Lung (tissue), 1 donor: ENCODE measurements at regions not wholly inside any gene's neighbourhood (a gene's known extent, or its start where the extent isn't known, plus 50 kb on each side); places are given as distances from the start of the nearest gene placed in this dataset. TPM values are rescaled to one million over a fixed set of nuclear protein-coding genes. Genes with fewer than 3 reads are reported as not detected.

Source experiments
- small RNA-seq: library from RNA; depleted of rRNA; stranded (forward); fragments of <200 nt; gene quantifications from one replicate; pipeline ENCODE3, GENCODE V24; 2014; ENCODE audit warnings: low replicate concordance

Small RNAs in the stretch of these regions (small RNA-seq; reads per million reads assigned to genes)
- gene RNU6-274P: not detected
